GM13976 (cell line): ENCODE measurements at regions not wholly inside any gene's neighbourhood (a gene's known extent, or its start where the extent isn't known, plus 50 kb on each side); places are given as distances from the start of the nearest gene placed in this dataset.

Experiments
- DNase-seq: peaks from one replicate; pipeline ENCODE4 v3.0.0; 2012; ENCODE audit warnings: low spot score
- CTCF ChIP-seq: IDR thresholded peaks from 2 replicates; pipeline ENCODE4 v1.5.1; 2012; ENCODE audit warnings: borderline replicate concordance, mild to moderate bottlenecking; ENCODE audit not compliant: insufficient read depth; ENCODE audit errors: extremely low read depth, missing control alignments, control extremely low read depth
- in situ Hi-C: fragments of 300-500 bp; cut with MboI; formaldehyde crosslinking; loops from one replicate; pipeline ENCODE4 v1.12.0; 2022; ENCODE audit warnings: low sequenced_read_pairs, mixed read lengths, inconsistent platforms; ENCODE audit not compliant: unreplicated experiment

- no peak for TF ChIP-seq CTCF
- no peak for DNase-seq
- in situ Hi-C loops, result no loop called here
Measured at GRCh38 chr5:93209476-93209875, 371.5 kb downstream of the NR2F1-AS1 start.

DNA sequence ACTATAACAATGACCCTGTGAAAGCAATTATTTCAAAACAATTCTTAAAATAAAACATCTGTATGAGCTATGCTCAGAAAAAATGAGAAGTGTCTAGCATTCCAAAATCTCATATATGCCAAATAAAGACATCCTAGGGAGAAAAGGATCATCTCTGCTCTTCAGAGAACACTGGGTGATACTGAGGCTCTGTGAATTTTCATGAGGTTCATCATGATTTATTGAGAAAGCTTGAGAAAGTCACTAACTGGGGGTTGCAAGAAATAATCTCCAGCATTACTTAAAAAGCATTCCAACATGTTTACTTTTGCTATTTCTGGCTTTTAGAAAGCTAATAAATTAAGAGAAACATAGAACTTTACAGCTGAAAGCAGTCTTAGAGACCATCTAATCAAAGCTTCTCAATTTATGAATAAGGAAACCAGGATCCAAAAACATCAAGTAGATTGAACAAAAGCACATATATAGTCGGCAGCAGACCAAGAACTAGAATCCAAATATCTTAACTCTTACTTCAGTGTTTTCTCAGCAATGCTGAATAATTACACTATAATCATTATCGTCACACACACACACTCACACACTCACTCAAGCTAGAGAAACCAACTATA is 372.8 kb downstream of the NR2F1-AS1 start:
- no peak for DNase-seq
- TF ChIP-seq CTCF, result no peak
- in situ Hi-C loops, result no loop called here

GRCh38 chr5:93206203-93206602 is 374.8 kb downstream of the NR2F1-AS1 start:
- TF ChIP-seq CTCF, result no peak
- in situ Hi-C loops, result no loop called here
- DNase-seq, result no peak

DNA sequence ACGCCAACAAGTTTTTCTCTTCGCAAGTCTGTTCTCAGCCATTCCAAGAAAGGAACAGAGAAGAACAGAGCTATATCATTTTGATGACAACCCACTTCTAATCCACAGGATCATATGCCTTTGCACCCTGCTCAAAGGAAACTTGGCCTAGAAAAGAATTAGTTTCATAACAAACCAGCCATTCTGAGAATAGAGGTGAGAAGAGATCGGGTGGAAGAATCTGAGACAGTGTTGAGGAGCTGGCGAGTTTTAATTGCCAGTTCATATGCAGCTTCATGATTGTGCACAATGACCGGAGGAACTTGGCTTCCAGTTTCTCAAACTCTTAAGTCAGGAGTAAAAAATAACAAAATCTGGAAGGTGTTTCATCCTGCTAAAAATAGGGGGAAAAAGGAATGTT is 380.0 kb downstream of the NR2F1-AS1 start:
- DNase-seq, result no peak
- TF ChIP-seq CTCF, result no peak
- in situ Hi-C loops, result no loop called here

DNA sequence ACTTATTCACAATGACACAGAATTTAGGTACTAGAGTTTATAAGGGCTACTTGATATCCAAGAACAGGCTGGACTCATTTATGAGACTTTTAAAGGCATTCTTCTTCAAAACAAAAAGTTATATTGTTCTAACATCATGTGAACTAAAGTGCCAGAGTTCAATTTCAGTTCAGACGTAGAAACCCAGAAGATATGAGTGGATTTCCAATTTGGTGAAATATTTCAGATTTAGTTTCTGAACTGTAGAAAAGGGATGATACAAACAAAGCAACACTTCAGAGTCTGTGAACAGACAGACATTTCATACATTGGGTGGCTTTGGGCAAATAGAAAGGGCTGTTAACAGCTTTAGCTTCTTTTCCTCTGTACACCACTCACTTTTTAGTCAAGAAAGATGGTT is 384.0 kb downstream of the NR2F1-AS1 start:
- TF ChIP-seq CTCF, result no peak
- no peak for DNase-seq
- in situ Hi-C loops, result no loop called here

DNA sequence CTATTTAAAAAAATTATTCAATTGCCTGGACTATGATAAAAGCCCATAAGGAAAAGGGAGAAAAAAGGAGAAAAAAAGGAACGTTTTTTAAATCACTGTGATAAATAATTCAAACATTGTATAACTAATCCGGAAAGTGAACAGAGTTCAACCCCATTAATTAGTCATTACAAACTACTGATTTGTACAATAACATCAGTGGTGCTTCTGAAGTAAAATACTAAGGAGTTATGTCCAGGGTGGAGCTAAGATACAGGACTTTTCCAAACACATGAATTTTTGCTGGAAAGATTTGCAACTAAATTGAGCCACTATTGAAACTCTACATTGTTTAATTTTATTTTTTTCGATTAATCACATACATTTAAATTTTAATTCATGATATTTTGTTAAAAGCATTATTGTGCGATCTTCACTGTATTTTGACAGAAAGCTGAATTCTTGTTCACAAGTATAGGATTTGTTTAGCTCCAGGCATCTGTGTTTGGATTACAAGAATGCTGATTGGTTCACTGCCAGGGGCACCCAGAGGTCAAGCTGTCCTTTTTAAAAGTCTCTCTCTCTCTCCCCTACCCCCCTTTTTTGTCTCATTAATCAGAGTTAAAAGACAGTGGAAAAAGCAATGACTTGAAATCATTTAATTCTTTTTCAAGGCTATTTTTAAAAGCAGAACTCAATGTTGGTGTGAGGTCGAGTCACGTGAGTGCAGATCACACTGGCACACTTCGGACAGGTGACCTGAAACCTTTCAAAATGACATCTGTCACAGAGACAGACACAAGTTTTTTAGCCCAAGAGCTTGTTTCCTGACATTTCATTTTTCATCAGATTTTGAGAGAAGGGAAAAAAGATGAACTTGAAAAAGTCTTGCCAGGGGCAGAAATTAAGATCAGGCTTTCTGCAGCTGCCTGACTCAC is 387.3 kb downstream of the NR2F1-AS1 start:
- no peak for TF ChIP-seq CTCF
- no peak for DNase-seq
- in situ Hi-C loops, result no loop called here
